Transverse colon (tissue), 4 donors: ENCODE measurements at regions not wholly inside any gene's neighbourhood (a gene's known extent, or its start where the extent isn't known, plus 50 kb on each side); places are given as distances from the start of the nearest gene placed in this dataset.

Experiments
- DNase-seq: peaks from one replicate; pipeline ENCODE4 v3.0.0-alpha.2; 2019
- H3K27ac ChIP-seq, 4 donors: fragments of 200-600 bp; sonication (generic); 2 replicates each; pipeline ENCODE4 v1.5.1; 2016 to 2018; ENCODE audit warnings: inconsistent platforms in 4 of 4
- H3K27me3 ChIP-seq: fragments of 200-600 bp; sonication (generic); 2 replicates; pipeline ENCODE4 v1.5.1; 2017; ENCODE audit warnings: inconsistent platforms
- H3K36me3 ChIP-seq, 4 donors: fragments of 200-600 bp; sonication (generic); 2 replicates each; pipeline ENCODE4 v1.5.1; 2017 to 2019; ENCODE audit warnings: inconsistent platforms in 4 of 4
- H3K4me1 ChIP-seq, 4 donors: fragments of 200-600 bp; sonication (generic); 2 replicates each; pipeline ENCODE4 v1.5.1; 2017 to 2020; ENCODE audit warnings: inconsistent platforms in 4 of 4
- H3K4me3 ChIP-seq, 4 donors: fragments of 200-600 bp; sonication (generic); 1 replicate in 1 of 4; 2 replicates in 3 of 4; pipeline versions ENCODE4 v1.5.1 to v1.6.1; 2017 to 2019; ENCODE audit warnings: inconsistent platforms in 4 of 4
- H3K9me3 ChIP-seq, 2 donors: fragments of 200-600 bp; sonication (generic); 2 replicates each; pipeline ENCODE4 v1.5.1; 2017 to 2019; ENCODE audit warnings: inconsistent platforms in 2 of 2
- CTCF ChIP-seq, 5 experiments: fragments of 200-600 bp in 3 of 5; fragments of 450-650 bp in 2 of 5; sonication (generic) in 3 of 5; IDR thresholded peaks; 1 replicate in 2 of 5; 2 replicates in 3 of 5; pipeline ENCODE4 v1.5.1; 2016 to 2017; ENCODE audit warnings: antibody characterized with exemption in 5 of 5, inconsistent platforms in 3 of 5, mild to moderate bottlenecking in 2 of 5, moderate library complexity in 1 of 5
- EP300 ChIP-seq: sonication (generic); formaldehyde crosslinking; IDR thresholded peaks from one replicate; pipeline ENCODE4 v1.6.1; 2017; ENCODE audit warnings: antibody characterized with exemption, low read depth
- POLR2A ChIP-seq: fragments of 450-650 bp; IDR thresholded peaks from one replicate; pipeline ENCODE4 v1.6.1; 2016; ENCODE audit warnings: antibody characterized with exemption, mild to moderate bottlenecking, moderate library complexity
- POLR2AphosphoS5 ChIP-seq, 3 donors: sonication (generic); formaldehyde crosslinking; IDR thresholded peaks; one replicate each; pipeline ENCODE4 v1.6.1; 2016; ENCODE audit warnings: antibody characterized with exemption in 3 of 3
- WGBS, 2 donors: methylation state at CpG; one replicate each; pipeline ENCODE4 v1.1.5; 2018; ENCODE audit warnings: low coverage in 1 of 2; 5-methylcytosine and 5-hydroxymethylcytosine counted together
- in situ Hi-C, 4 donors: fragments of 200-750 bp; cut with MboI; loops; one replicate each; pipeline versions ENCODE4 v1.15.0 to v1.15.1; 2017; ENCODE audit warnings: low sequenced_read_pairs in 3 of 4, low pct_ligation_motif_present in 1 of 4, low pct_unique_long_range_greater_than_20kb in 1 of 4
- intact Hi-C: fragments of 100-400 bp; cut with DNase I; formaldehyde crosslinking; loops from one replicate; pipeline ENCODE4 v1.15.1; 2023; ENCODE audit warnings: low total_unique reads

GRCh38 chr13:22028831-22029230, 358.0 kb downstream of the FGF9 start:
- intact Hi-C loops (loop anchor here (10.0 kb wide), 1 partner anchor 1636 kb away; no protein-coding TSS in a partner anchor), in situ Hi-C loops (no loop called here)
- DNase-seq = no peak
- no peaks in the 10 kb centered on the region for H3K4me1 ChIP-seq
- no peak overlapping the region for H3K4me3 ChIP-seq
- 67 to 83% methylated on average over 1 to 7 of the region's 7 CpGs for WGBS, 2 donors
- no peaks in the 10 kb centered on the region for H3K27me3 ChIP-seq
- H3K27ac ChIP-seq = no peak overlapping the region
- no peaks in the 10 kb centered on the region for H3K36me3 ChIP-seq
- TF ChIP-seq POLR2A (no peak), EP300 (no peak), CTCF (IDR thresholded peaks at IDR 0.05) (no peak), POLR2AphosphoS5 (IDR thresholded peaks at IDR 0.05) (no peak)
- no peaks in the 10 kb centered on the region for H3K9me3 ChIP-seq

DNA sequence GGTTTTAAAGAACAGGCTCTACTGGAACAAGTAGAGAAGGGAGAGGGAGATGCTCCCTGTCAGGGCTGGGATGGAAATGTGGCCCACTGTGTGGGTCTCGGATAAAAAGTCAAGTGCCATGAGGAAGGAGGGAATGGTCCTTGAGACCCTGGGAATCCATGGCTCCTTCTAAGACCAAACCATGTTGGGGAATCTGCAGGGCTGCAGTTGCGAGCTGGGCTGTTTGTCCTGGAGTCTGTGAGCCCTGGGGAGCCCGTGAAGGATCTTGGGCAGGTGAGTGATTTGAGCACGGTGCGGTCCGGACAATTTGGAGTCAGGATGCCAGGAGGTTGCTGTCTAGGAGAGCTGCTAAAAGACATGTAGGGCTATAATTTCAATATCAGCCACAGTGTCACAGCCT, 359.4 kb downstream of the FGF9 start:
- TF ChIP-seq CTCF (IDR thresholded peaks at IDR 0.05) (no peak), POLR2AphosphoS5 (IDR thresholded peaks at IDR 0.05) (no peak), POLR2A (no peak), EP300 (no peak)
- no peaks in the 10 kb centered on the region for H3K9me3 ChIP-seq
- no peaks in the 10 kb centered on the region for H3K27me3 ChIP-seq
- no peak overlapping the region for H3K27ac ChIP-seq
- intact Hi-C loops = no loop called here
- no peak for DNase-seq
- no peaks in the 10 kb centered on the region for H3K4me1 ChIP-seq
- no peaks in the 10 kb centered on the region for H3K36me3 ChIP-seq
- in situ Hi-C loops = no loop called here
- WGBS, 2 donors = 92 to 100% methylated on average over 2 to 6 of the region's 6 CpGs
- no peak overlapping the region for H3K4me3 ChIP-seq

DNA sequence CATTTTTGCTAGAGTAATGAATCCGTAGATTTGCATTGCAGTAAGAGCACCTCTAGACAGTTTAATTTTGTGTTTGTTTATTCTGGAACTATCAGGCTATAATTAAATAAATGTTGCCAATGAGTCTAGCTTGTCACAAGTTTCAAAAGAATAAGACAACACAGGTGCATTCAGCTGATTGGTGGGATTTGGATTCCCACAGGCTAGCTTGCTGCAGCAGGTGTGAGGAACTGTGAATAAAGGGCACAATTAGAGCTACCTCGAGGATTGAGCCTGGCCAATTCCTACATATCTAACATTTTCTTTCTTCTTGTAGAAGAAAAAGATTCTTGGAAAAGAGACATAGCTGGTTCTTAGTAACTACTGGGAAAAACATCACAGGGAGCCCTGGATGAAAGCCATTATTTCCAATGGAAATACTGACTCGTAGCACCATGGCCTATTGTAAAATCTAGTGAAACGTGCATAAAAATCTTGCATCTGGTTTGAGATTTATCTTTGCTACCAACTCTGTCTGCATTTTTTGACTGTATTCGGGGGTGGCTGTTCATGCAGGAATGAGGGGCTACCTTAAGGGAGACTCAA, 360.9 kb downstream of the FGF9 start:
- intact Hi-C loops (no loop called here), in situ Hi-C loops (no loop called here)
- no peak overlapping the region for H3K27ac ChIP-seq
- DNase-seq = no peak
- no peaks in the 10 kb centered on the region for H3K9me3 ChIP-seq
- H3K27me3 ChIP-seq = no peaks in the 10 kb centered on the region
- H3K4me3 ChIP-seq = no peak overlapping the region
- H3K36me3 ChIP-seq = no peaks in the 10 kb centered on the region
- 61 to 63% methylated on average over 3 to 5 of the region's 5 CpGs for WGBS, 2 donors
- TF ChIP-seq CTCF (IDR thresholded peaks at IDR 0.05) = no peak
- TF ChIP-seq EP300 = no peak
- no peak for TF ChIP-seq POLR2A
- TF ChIP-seq POLR2AphosphoS5 (IDR thresholded peaks at IDR 0.05) = no peak
- no peaks in the 10 kb centered on the region for H3K4me1 ChIP-seq

- intact Hi-C loops (no loop called here), in situ Hi-C loops (no loop called here)
- TF ChIP-seq CTCF (IDR thresholded peaks at IDR 0.05) (no peak), EP300 (no peak), POLR2AphosphoS5 (IDR thresholded peaks at IDR 0.05) (no peak), POLR2A (no peak)
- Histone ChIP-seq H3K27me3 (no peaks in the 10 kb centered on the region), H3K27ac (no peak overlapping the region), H3K36me3 (no peaks in the 10 kb centered on the region), H3K4me3 (no peak overlapping the region), H3K9me3 (no peaks in the 10 kb centered on the region), H3K4me1 (no peaks in the 10 kb centered on the region)
- no peak for DNase-seq
- WGBS, 2 donors = 85 to 87% methylated on average over 6 of the region's 6 CpGs
Observed at GRCh38 chr13:22032905-22033304, 362.0 kb downstream of the FGF9 start.
